PC-3 (cell line): ENCODE measurements at regions not wholly inside any gene's neighbourhood (a gene's known extent, or its start where the extent isn't known, plus 50 kb on each side); places are given as distances from the start of the nearest gene placed in this dataset.
"Not testable (repeated sequence)": the region's sequence is repeated elsewhere in the genome, so short reads cannot be mapped to it uniquely, and the experiment has no call there.

Experiments used
- ATAC-seq: fragments of 200-7000 bp; cut with Tn5 transposase; 2 replicates; pipeline ENCODE4 v1.9.1; 2020; ENCODE audit warnings: mild to moderate bottlenecking, moderate library complexity
- BruUV-seq: library from RNA; stranded (reverse); fragments of 400-500 nt; replicated peaks from 2 replicates; lab custom pipeline; 2021; lab: Mats Ljungman, UMichigan
- CTCF ChIA-PET: fragments of 300-600 bp; sonication (Branson Sonifier 250); formaldehyde crosslinking; loops from one replicate; lab custom pipeline; 2022; ENCODE audit warnings: antibody characterized with exemption; lab: Charles Lee
- POLR2A ChIA-PET: fragments of 300-600 bp; sonication (Branson Sonifier 250); formaldehyde crosslinking; loops from one replicate; lab custom pipeline; 2022; ENCODE audit warnings: antibody characterized with exemption; ENCODE audit not compliant: unreplicated experiment; lab: Charles Lee
- DNase-seq: peaks from one replicate; pipeline ENCODE4 v3.0.0-alpha.2; 2015
- H2AFZ ChIP-seq: fragments of 300-600 bp; sonication (generic); 2 replicates; pipeline ENCODE4 v1.6.0; 2016; ENCODE audit warnings: antibody characterized with exemption, low read length
- H3F3A ChIP-seq: fragments of 300-600 bp; sonication (generic); one replicate; pipeline ENCODE4 v1.6.0; 2017; ENCODE audit warnings: antibody characterized with exemption, low read length, control low read depth, mild to moderate bottlenecking; ENCODE audit not compliant: unreplicated experiment
- H3K27ac ChIP-seq: fragments of 300-600 bp; sonication (generic); 2 replicates; pipeline ENCODE4 v1.5.1; 2016; ENCODE audit warnings: mild to moderate bottlenecking, low read length
- H3K27me3 ChIP-seq: fragments of 300-600 bp; sonication (generic); 2 replicates; pipeline ENCODE4 v1.6.1; 2016; ENCODE audit warnings: low read length, mixed read lengths
- H3K36me3 ChIP-seq: fragments of 300-600 bp; sonication (generic); 2 replicates; pipeline ENCODE4 v1.6.1; 2016; ENCODE audit warnings: low read depth, mixed run types, low read length, mixed read lengths
- H3K4me1 ChIP-seq: fragments of 300-600 bp; sonication (generic); 2 replicates; pipeline ENCODE4 v1.5.1; 2016; ENCODE audit warnings: low read length; ENCODE audit not compliant: insufficient read depth
- H3K4me2 ChIP-seq: fragments of 300-600 bp; sonication (generic); 2 replicates; pipeline ENCODE4 v1.6.0; 2016; ENCODE audit warnings: low read length
- H3K4me3 ChIP-seq: fragments of 300-600 bp; sonication (generic); 2 replicates; pipeline ENCODE4 v1.5.1; 2016; ENCODE audit warnings: mild to moderate bottlenecking, low read length, mixed read lengths
- H3K79me2 ChIP-seq: fragments of 300-600 bp; sonication (generic); 2 replicates; pipeline ENCODE4 v1.6.1; 2017; ENCODE audit warnings: low read length, mixed read lengths
- H3K9ac ChIP-seq: fragments of 300-600 bp; sonication (generic); 2 replicates; pipeline ENCODE4 v1.6.0; 2016; ENCODE audit warnings: mild to moderate bottlenecking, low read length
- H3K9me2 ChIP-seq: fragments of 300-600 bp; sonication (generic); replicated peaks from 2 replicates; pipeline ENCODE4 v1.6.1; 2016; ENCODE audit warnings: mixed run types, low read length, mixed read lengths
- H3K9me3 ChIP-seq: fragments of 300-600 bp; sonication (generic); 2 replicates; pipeline ENCODE4 v1.6.1; 2016; ENCODE audit warnings: low read length, mixed read lengths
- H4K20me1 ChIP-seq: fragments of 300-600 bp; sonication (generic); 2 replicates; pipeline ENCODE4 v1.6.1; 2016; ENCODE audit warnings: low read length, mixed read lengths
- EZH2 ChIP-seq: fragments of 300-600 bp; sonication (generic); IDR thresholded peaks from one replicate; pipeline ENCODE4 v1.6.1; 2017; ENCODE audit warnings: antibody characterized with exemption, mild to moderate bottlenecking, low read length; ENCODE audit not compliant: unreplicated experiment
- EZH2phosphoT487 ChIP-seq: fragments of 300-600 bp; sonication (generic); IDR thresholded peaks from 2 replicates; pipeline ENCODE4 v1.6.1; 2018; ENCODE audit warnings: mild to moderate bottlenecking, antibody characterized with exemption, low read length, borderline replicate concordance
- intact Hi-C: fragments of 100-400 bp; cut with micrococcal nuclease; formaldehyde crosslinking; loops from 2 replicates; pipeline ENCODE4 v1.9.0; 2023
- TF ChIP-seq, protein P1 (sequence below): fragments of 300-600 bp; sonication (generic); conservative IDR thresholded peaks from 2 replicates; pipeline ENCODE4 v1.5.1; 2017; ENCODE audit warnings: antibody characterized with exemption, low read depth, mild to moderate bottlenecking, low read length

DNA sequence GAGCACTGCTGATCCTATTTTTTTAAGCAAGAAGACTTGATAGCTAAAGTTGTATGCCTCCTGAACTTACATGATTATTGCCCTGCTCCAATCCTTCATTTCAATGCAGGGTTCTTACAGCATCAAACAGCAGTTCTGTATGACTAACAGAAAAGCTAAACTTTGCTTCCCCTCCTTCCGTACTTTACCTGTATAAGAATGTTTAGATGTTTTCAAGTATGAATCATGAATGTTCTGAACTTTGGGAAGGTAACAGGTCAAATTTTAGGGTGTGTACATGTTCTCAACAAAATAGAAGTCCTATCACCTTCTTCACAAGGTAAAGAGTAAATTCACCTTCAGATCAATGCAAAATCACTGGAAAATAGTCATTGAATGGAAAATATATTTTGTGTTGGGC, 972.6 kb upstream of the SEMA6A start:
- Histone ChIP-seq H2AFZ (no peak overlapping the region), H3K4me2 (no peak overlapping the region), H3K36me3 (no peaks in the 10 kb centered on the region), H3K27ac (no peak overlapping the region), H3F3A (no peaks in the 10 kb centered on the region), H3K79me2 (no peaks in the 10 kb centered on the region), H3K27me3 (no peaks in the 10 kb centered on the region), H3K9me3 (no peaks in the 10 kb centered on the region), H3K4me3 (no peak overlapping the region), H3K4me1 (no peaks in the 10 kb centered on the region), H4K20me1 (no peaks in the 10 kb centered on the region), H3K9ac (no peak overlapping the region), H3K9me2 (no peaks in the 10 kb centered on the region)
- DNase-seq (no peak), ATAC-seq (no peak)
- ChIA-PET POLR2A (no interaction called here), CTCF (no interaction called here)
- TF ChIP-seq EZH2 (no peak), EZH2phosphoT487 (no peak)
- TF ChIP-seq, protein P1, sequence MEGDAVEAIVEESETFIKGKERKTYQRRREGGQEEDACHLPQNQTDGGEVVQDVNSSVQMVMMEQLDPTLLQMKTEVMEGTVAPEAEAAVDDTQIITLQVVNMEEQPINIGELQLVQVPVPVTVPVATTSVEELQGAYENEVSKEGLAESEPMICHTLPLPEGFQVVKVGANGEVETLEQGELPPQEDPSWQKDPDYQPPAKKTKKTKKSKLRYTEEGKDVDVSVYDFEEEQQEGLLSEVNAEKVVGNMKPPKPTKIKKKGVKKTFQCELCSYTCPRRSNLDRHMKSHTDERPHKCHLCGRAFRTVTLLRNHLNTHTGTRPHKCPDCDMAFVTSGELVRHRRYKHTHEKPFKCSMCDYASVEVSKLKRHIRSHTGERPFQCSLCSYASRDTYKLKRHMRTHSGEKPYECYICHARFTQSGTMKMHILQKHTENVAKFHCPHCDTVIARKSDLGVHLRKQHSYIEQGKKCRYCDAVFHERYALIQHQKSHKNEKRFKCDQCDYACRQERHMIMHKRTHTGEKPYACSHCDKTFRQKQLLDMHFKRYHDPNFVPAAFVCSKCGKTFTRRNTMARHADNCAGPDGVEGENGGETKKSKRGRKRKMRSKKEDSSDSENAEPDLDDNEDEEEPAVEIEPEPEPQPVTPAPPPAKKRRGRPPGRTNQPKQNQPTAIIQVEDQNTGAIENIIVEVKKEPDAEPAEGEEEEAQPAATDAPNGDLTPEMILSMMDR, result no peak
- BruUV-seq, result no TSS peak
- intact Hi-C loops, result no loop called here

DNA sequence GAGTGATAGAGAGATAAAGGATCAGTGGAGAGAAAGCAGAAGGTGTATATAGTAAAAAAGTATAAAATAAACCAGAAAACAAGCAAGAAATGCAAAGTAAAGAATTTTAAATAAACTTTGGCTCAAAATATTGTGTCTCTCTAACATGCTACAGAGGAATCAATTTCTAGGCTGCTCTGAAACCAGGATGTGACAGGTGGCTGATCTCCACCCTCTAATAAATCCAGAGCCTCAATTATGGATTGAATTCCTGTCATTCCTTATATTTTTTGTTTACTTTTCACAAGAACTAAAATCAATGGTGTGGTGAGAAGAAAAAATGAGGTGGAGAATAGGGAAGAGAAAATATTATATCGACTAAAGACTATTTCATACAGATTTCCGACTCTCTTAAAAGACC, 965.1 kb upstream of the SEMA6A start:
- Histone ChIP-seq H2AFZ (no peak overlapping the region), H3F3A (no peaks in the 10 kb centered on the region), H3K4me1 (no peaks in the 10 kb centered on the region), H3K27ac (no peak overlapping the region), H3K9me3 (no peaks in the 10 kb centered on the region), H3K4me2 (no peak overlapping the region), H3K27me3 (no peaks in the 10 kb centered on the region), H3K79me2 (no peaks in the 10 kb centered on the region), H3K4me3 (no peak overlapping the region), H3K9me2 (no peaks in the 10 kb centered on the region), H3K36me3 (no peaks in the 10 kb centered on the region), H4K20me1 (no peaks in the 10 kb centered on the region), H3K9ac (no peak overlapping the region)
- intact Hi-C loops, result no loop called here
- no peak for TF ChIP-seq EZH2phosphoT487
- TF ChIP-seq, protein P1, result no peak
- no peak for TF ChIP-seq EZH2
- no TSS peak for BruUV-seq
- ATAC-seq (no peak), DNase-seq (no peak)
- ChIA-PET CTCF (no interaction called here), POLR2A (no interaction called here)

DNA sequence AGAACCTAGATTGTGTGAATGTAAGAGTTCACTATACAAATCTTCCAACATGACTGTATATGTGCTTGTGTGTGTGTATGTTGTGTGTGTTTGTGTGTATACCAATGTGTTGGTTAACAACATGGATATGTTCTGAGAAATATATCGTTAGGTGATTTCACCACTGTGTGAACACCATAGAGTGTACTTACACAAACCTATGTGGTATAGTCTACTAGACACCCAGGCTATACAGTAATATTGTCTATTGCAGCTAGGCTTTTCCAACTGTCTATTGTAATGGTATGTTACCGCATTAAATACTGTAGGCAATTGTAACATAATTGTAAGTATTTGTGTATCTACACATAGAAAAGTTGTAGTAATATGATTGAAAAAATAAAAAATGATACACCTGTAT, 959.2 kb upstream of the SEMA6A start:
- no TSS peak for BruUV-seq
- Histone ChIP-seq H3K27ac (no peak overlapping the region), H2AFZ (no peak overlapping the region), H3K36me3 (no peaks in the 10 kb centered on the region), H3K9ac (no peak overlapping the region), H3F3A (no peaks in the 10 kb centered on the region), H3K4me2 (no peak overlapping the region), H4K20me1 (no peaks in the 10 kb centered on the region), H3K9me2 (no peaks in the 10 kb centered on the region), H3K79me2 (no peaks in the 10 kb centered on the region), H3K4me3 (no peak overlapping the region), H3K27me3 (no peaks in the 10 kb centered on the region), H3K4me1 (no peaks in the 10 kb centered on the region), H3K9me3 (no peaks in the 10 kb centered on the region)
- DNase-seq, result no peak
- CTCF ChIA-PET, result no interaction called here
- TF ChIP-seq EZH2phosphoT487 (no peak), EZH2 (no peak)
- TF ChIP-seq, protein P1, result no peak
- intact Hi-C loops, result no loop called here
- POLR2A ChIA-PET, result no interaction called here
- ATAC-seq, result no peak

DNA sequence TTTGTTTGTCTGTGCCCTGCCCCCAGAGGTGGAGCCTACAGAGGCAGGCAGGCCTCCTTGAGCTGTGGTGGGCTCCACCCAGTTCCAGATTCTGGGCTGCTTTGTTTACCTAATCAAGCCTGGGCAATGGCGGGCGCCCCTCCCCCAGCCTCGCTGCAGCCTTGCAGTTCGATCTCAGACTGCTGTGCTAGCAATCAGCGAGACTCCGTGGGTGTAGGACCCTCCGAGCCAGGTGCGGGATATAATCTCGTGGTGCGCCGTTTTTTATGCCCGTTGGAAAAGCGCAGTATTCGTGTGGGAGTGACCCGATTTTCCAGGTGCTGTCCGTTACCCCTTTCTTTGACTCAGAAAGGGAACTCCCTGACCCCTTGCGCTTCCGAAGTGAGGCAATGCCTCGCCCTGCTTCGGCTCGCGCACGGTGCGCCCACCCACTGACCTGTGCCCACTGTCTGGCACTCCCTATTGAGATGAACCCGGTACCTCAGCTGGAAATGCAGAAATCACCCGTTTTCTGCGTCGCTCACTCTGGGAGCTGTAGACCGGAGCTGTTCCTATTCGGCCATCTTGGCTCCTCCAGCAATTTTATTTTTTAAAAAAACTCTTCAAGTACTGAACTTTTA, 958.5 kb upstream of the SEMA6A start:
- H3F3A ChIP-seq, ATAC-seq, H3K4me1 ChIP-seq, CTCF ChIA-PET, BruUV-seq, H3K36me3 ChIP-seq, H3K4me3 ChIP-seq, H3K9ac ChIP-seq, DNase-seq, H3K27me3 ChIP-seq, H3K27ac ChIP-seq, H4K20me1 ChIP-seq, H3K4me2 ChIP-seq, H3K9me2 ChIP-seq, POLR2A ChIA-PET, H3K79me2 ChIP-seq, H2AFZ ChIP-seq, H3K9me3 ChIP-seq, intact Hi-C loops: not testable (repeated sequence)
